ENCODE measurements at regions not wholly inside any gene's neighbourhood (a gene's known extent, or its start where the extent isn't known, plus 50 kb on each side); places are given as distances from the start of the nearest gene placed in this dataset.

- TF ChIP-seq CTCF (conservative IDR thresholded peaks at IDR 0.05; ENCODE audit: low read length) (no peak), EZH2phosphoT487 (IDR thresholded peaks at IDR 0.05; ENCODE audit: borderline replicate concordance, low read depth, low read length) (no peak)
Observed at GRCh38 chr11:31964181-31964580, 126.7 kb upstream of the RCN1 start.
